Mesendoderm (in vitro differentiated cells): ENCODE measurements at regions not wholly inside any gene's neighbourhood (a gene's known extent, or its start where the extent isn't known, plus 50 kb on each side); places are given as distances from the start of the nearest gene placed in this dataset.

Experiments
- DNase-seq: peaks from one replicate; pipeline ENCODE4 v3.0.0; 2013
- H2AK5ac ChIP-seq: 2 replicates; pipeline ENCODE4 v1.6.1; 2013; ENCODE audit warnings: low read length, inconsistent platforms
- H2BK120ac ChIP-seq: 2 replicates; pipeline ENCODE4 v1.6.1; 2013; ENCODE audit warnings: low read depth, mild to moderate bottlenecking, low read length, moderate library complexity, mixed read lengths
- H2BK15ac ChIP-seq: replicated peaks from 2 replicates; pipeline ENCODE4 v1.6.1; 2013; ENCODE audit warnings: low read depth, mild to moderate bottlenecking, moderate library complexity
- H2BK5ac ChIP-seq: 2 replicates; pipeline ENCODE4 v1.6.1; 2013; ENCODE audit warnings: low read length, inconsistent platforms
- H3K18ac ChIP-seq: 2 replicates; pipeline ENCODE4 v1.6.1; 2013; ENCODE audit warnings: mild to moderate bottlenecking, low read length, mixed read lengths
- H3K23ac ChIP-seq: one replicate; pipeline ENCODE4 v1.6.1; 2013; ENCODE audit warnings: low read length
- H3K27ac ChIP-seq: 2 replicates; pipeline ENCODE4 v1.5.1; 2013; ENCODE audit warnings: low read depth, mild to moderate bottlenecking, inconsistent platforms, low read length, moderate library complexity
- H3K27me3 ChIP-seq: 2 replicates; pipeline ENCODE4 v1.6.1; 2013; ENCODE audit warnings: low read length, control low read depth, mild to moderate bottlenecking, inconsistent platforms; ENCODE audit not compliant: insufficient read depth, poor library complexity
- H3K36me3 ChIP-seq: 2 replicates; pipeline ENCODE4 v1.6.1; 2013; ENCODE audit warnings: low read length, inconsistent platforms; ENCODE audit not compliant: control insufficient read depth, insufficient read depth
- H3K4ac ChIP-seq: one replicate; pipeline ENCODE4 v1.6.1; 2013; ENCODE audit warnings: low read depth, mild to moderate bottlenecking, low read length, moderate library complexity
- H3K4me1 ChIP-seq: 2 replicates; pipeline ENCODE4 v1.6.1; 2013; ENCODE audit warnings: low read depth, low read length, inconsistent platforms; ENCODE audit not compliant: control insufficient read depth
- H3K4me2 ChIP-seq: 2 replicates; pipeline ENCODE4 v1.6.1; 2013; ENCODE audit warnings: low read length
- H3K4me3 ChIP-seq: 2 replicates; pipeline ENCODE4 v1.5.1; 2013; ENCODE audit warnings: mild to moderate bottlenecking, low read length
- H3K56ac ChIP-seq: one replicate; pipeline ENCODE4 v1.6.1; 2013; ENCODE audit warnings: low read length
- H3K79me1 ChIP-seq: 2 replicates; pipeline ENCODE4 v1.6.1; 2013; ENCODE audit warnings: low read length, inconsistent platforms
- H3K79me2 ChIP-seq: 2 replicates; pipeline ENCODE4 v1.6.1; 2013; ENCODE audit warnings: mild to moderate bottlenecking, low read length; ENCODE audit not compliant: control insufficient read depth, insufficient read depth
- H3K9ac ChIP-seq: 2 replicates; pipeline ENCODE4 v1.6.1; 2013; ENCODE audit warnings: low read length, inconsistent platforms
- H4K5ac ChIP-seq: one replicate; pipeline ENCODE4 v1.6.1; 2013; ENCODE audit warnings: low read length
- H4K8ac ChIP-seq: one replicate; pipeline ENCODE4 v1.6.1; 2013; ENCODE audit warnings: low read depth, mild to moderate bottlenecking, control low read depth, low read length, moderate library complexity
- WGBS: extraction: QIAGEN DNeasy Blood & Tissue Kit; methylation state at CpG from one replicate; pipeline ENCODE4 v1.1.7; 2013; ENCODE audit warnings: low lambda C conversion rate, missing lambda C conversion rate; ENCODE audit not compliant: insufficient coverage; ENCODE audit errors: extremely low coverage; 5-methylcytosine and 5-hydroxymethylcytosine counted together

- Histone ChIP-seq H3K4me1 (no peaks in the 10 kb centered on the region), H3K79me1 (no peaks in the 10 kb centered on the region), H3K9ac (no peak overlapping the region), H4K5ac (no peak overlapping the region), H2BK15ac (no peak overlapping the region), H2BK120ac (no peak overlapping the region), H3K36me3 (no peaks in the 10 kb centered on the region), H2BK5ac (no peak overlapping the region), H3K18ac (no peak overlapping the region), H2AK5ac (no peak overlapping the region), H4K8ac (no peak overlapping the region), H3K27me3 (no peaks in the 10 kb centered on the region), H3K4me3 (no peak overlapping the region), H3K4ac (no peak overlapping the region), H3K23ac (no peak overlapping the region), H3K4me2 (no peak overlapping the region), H3K27ac (no peak overlapping the region), H3K56ac (no peak overlapping the region), H3K79me2 (no peaks in the 10 kb centered on the region)
- DNase-seq: no peak
- WGBS: no CpG with 5 or more reads among the region's 5 CpGs
These were observed 938.1 kb downstream of the TTLL7 start for GRCh38 chr1:83060651-83061390.

DNA sequence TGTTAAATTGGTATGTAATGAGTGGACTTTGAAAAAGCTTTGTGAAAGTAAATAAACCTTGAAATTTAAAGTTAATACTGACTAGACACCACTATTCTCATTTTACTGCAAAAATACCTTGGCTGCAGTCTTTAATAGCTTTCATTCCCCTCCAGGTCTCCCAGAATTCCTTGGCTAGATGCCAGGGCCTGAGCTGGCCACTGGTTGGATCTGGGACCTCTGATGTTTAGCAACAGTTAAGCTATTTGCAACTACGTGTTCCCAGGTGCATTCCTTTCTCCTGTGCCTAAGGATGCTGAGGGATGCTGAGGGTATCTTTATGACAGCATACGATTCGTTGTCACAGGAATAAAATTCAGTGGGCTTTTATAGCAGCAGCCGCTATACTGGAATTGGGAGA is 938.7 kb downstream of the TTLL7 start:
- Histone ChIP-seq H3K27me3 (no peaks in the 10 kb centered on the region), H4K5ac (no peak overlapping the region)
- peak; percentile 3 for DNase-seq

DNA sequence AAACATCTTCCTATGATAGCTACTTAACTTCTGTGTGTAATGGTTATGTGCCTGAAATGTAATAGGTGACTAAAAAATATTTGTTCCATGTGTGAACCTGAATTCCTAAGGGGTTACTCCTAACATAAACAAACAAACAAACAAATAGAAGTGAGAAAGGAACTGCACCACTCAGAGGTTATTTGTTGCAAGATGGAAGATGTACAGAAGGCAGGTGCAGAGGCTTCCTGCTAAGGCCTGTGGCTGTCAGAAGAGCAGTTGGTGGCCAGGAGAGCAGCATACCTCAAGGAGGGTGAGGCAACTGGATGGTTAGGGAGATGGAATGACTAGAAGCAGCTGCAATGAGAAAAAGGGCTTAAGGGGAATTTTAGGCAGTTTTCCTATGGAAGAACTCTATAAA is 940.6 kb downstream of the TTLL7 start:
- no peak overlapping the region for H3K4me2 ChIP-seq
- no peak overlapping the region for H4K5ac ChIP-seq
- no peak overlapping the region for H3K4me3 ChIP-seq
- no peaks in the 10 kb centered on the region for H3K27me3 ChIP-seq
- H3K23ac ChIP-seq: no peak overlapping the region
- H4K8ac ChIP-seq: no peak overlapping the region
- no peak overlapping the region for H3K4ac ChIP-seq
- no peak overlapping the region for H3K9ac ChIP-seq
- H3K79me1 ChIP-seq: no peaks in the 10 kb centered on the region
- no peak overlapping the region for H3K56ac ChIP-seq
- H2BK120ac ChIP-seq: no peak overlapping the region
- no peak overlapping the region for H2AK5ac ChIP-seq
- H2BK15ac ChIP-seq: no peak overlapping the region
- H3K27ac ChIP-seq: no peak overlapping the region
- no peaks in the 10 kb centered on the region for H3K36me3 ChIP-seq
- no peak overlapping the region for H2BK5ac ChIP-seq
- H3K18ac ChIP-seq: no peak overlapping the region
- H3K79me2 ChIP-seq: no peaks in the 10 kb centered on the region
- H3K4me1 ChIP-seq: no peaks in the 10 kb centered on the region
- peak; percentile 2 for DNase-seq

More for the DNA sequence above, 938.7 kb downstream of the TTLL7 start:
- Histone ChIP-seq H3K4me3 (no peak overlapping the region), H3K36me3 (no peaks in the 10 kb centered on the region), H3K27ac (no peak overlapping the region), H3K18ac (no peak overlapping the region), H3K56ac (no peak overlapping the region), H3K4me2 (no peak overlapping the region), H3K23ac (no peak overlapping the region), H3K4me1 (no peaks in the 10 kb centered on the region), H3K4ac (no peak overlapping the region), H3K9ac (no peak overlapping the region), H2BK120ac (no peak overlapping the region), H3K79me2 (no peaks in the 10 kb centered on the region), H2BK15ac (no peak overlapping the region), H4K8ac (no peak overlapping the region), H2AK5ac (no peak overlapping the region), H3K79me1 (no peaks in the 10 kb centered on the region), H2BK5ac (no peak overlapping the region)
- WGBS: no CpG with 5 or more reads among the region's 4 CpGs

GRCh38 chr1:83055391-83056170 is 943.4 kb downstream of the TTLL7 start:
- Histone ChIP-seq H3K27me3 (no peaks in the 10 kb centered on the region), H3K18ac (no peak overlapping the region), H2BK15ac (no peak overlapping the region), H3K23ac (no peak overlapping the region), H3K9ac (no peak overlapping the region), H3K79me1 (no peaks in the 10 kb centered on the region), H3K4me3 (no peak overlapping the region), H3K4ac (no peak overlapping the region), H3K27ac (no peak overlapping the region), H2BK5ac (no peak overlapping the region), H3K4me1 (no peaks in the 10 kb centered on the region), H2AK5ac (no peak overlapping the region), H3K79me2 (no peaks in the 10 kb centered on the region), H3K4me2 (no peak overlapping the region), H4K5ac (no peak overlapping the region), H2BK120ac (no peak overlapping the region), H3K56ac (no peak overlapping the region), H3K36me3 (no peaks in the 10 kb centered on the region), H4K8ac (no peak overlapping the region)
- peak; percentile 86 for DNase-seq
- no CpG with 5 or more reads among the region's 2 CpGs for WGBS

DNA sequence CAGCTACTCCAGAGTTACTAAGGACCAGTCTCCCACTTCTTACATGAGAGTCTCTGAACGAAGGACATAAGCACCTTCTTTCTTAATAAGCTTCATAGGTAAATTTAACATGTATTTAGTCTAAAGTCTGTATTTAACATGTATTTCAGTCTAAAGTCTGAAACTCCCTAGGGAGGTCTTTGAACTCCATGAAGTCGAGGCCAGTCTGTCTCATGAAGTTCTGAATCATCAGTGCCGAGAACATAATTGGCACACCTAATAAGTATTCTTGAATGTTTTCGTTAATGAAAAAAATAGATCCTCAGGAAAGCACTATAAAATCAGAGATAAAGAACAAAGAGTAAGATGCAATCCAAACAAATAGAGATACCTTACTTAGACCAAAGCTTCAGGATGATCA is 945.5 kb downstream of the TTLL7 start:
- no peak overlapping the region for H2BK5ac ChIP-seq
- no peak for DNase-seq
- no peak overlapping the region for H3K23ac ChIP-seq
- no peaks in the 10 kb centered on the region for H3K27me3 ChIP-seq
- no peak overlapping the region for H2BK120ac ChIP-seq
- no peak overlapping the region for H3K27ac ChIP-seq
- H3K79me1 ChIP-seq: no peaks in the 10 kb centered on the region
- no peaks in the 10 kb centered on the region for H3K36me3 ChIP-seq
- H3K4me1 ChIP-seq: no peaks in the 10 kb centered on the region
- no peak overlapping the region for H3K4ac ChIP-seq
- H3K79me2 ChIP-seq: no peaks in the 10 kb centered on the region
- no peak overlapping the region for H4K8ac ChIP-seq
- H2AK5ac ChIP-seq: no peak overlapping the region
- no peak overlapping the region for H3K56ac ChIP-seq
- H3K4me3 ChIP-seq: no peak overlapping the region
- WGBS: no CpG with 5 or more reads among the region's 4 CpGs
- H2BK15ac ChIP-seq: no peak overlapping the region
- no peak overlapping the region for H3K18ac ChIP-seq
- H4K5ac ChIP-seq: no peak overlapping the region
- H3K4me2 ChIP-seq: no peak overlapping the region
- H3K9ac ChIP-seq: no peak overlapping the region
